ENCODE measurements at regions not wholly inside any gene's neighbourhood (a gene's known extent, or its start where the extent isn't known, plus 50 kb on each side); places are given as distances from the start of the nearest gene placed in this dataset.

DNA sequence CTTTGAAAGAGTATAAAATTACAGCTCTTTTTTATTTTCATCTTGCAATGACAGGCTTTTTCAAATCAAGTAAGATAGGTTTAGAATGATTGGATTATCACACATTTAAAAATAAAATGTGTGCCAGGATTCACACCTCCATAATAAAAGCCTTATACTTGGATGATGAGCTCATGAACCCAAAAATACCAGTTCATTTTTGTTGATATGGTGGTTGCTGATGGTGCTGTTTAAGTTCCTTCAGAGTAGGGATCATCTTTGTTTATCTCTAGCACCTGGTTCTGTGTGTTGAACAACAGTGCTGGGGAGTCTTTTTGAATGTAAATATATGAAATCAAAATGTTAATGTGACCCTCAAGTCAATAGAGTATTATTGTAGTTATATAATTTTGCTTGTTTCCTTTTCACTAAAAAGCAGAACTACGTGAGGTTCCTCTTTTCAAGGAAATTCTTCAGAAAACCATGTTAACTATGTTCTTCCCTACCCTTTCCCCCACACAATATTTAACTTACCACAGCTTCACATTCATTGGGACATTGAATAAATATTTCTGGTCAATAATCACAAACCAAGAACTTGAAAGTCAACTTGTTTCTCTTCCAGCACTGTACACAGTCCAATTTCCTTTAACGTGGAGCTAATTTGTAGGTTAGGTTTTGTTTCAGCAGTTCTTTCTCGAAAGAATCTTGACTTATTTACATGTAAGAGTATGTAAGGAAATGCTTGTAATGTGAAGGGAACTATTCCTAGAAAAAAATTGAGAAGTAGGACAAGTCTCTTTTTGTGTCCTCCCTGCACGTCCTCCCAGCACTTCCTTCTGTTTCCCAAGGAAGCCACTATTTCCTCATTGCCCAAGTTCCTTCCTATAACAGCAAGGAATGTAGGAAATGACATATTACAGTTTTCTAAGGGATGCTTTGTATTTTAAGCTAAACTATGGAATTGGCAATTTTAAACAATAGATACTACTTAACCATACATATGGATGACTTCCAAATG is 945.9 kb upstream of the CITED2 start:
- no peak for DNase-seq (ENCODE audit: low read depth)

DNA sequence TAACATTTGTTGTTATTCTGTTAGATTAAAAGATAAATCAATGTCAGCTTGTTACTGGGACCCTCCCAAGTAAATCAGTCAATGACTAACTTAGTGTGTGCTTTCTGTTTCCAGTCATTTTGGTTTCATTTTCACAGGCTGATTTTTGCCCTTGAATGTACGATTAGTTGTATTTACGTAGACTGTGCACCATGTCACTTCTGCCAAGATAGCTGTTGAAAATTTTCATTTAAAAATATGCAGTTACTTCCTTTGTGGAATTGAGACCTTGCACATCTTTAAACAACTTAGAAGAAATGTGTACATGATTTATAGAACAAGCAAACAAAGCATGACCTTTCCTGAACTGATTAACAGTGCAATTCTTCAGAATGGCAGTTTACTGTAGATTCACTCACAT is 944.8 kb upstream of the CITED2 start:
- DNase-seq (ENCODE audit: low read depth): no peak

DNA sequence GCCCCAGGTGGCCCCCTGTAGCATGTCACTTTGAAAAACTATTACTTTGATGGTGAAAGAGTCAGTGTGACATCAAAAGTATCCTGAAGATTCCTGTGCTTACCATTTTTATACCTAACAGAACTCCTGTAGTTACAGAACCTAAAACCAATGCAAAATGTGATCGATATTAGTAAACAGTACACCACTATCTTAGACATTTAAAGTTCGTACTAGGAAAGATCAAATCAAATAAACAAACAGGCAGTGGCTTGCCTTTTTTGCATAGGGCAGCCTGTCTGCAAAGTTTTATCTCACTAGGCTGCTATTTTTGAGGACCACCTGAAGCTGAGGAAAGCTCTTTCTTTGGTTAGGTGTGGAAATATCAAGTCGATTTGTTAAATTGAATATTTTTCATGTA is 944.0 kb upstream of the CITED2 start:
- no peak for DNase-seq (ENCODE audit: low read depth)

DNA sequence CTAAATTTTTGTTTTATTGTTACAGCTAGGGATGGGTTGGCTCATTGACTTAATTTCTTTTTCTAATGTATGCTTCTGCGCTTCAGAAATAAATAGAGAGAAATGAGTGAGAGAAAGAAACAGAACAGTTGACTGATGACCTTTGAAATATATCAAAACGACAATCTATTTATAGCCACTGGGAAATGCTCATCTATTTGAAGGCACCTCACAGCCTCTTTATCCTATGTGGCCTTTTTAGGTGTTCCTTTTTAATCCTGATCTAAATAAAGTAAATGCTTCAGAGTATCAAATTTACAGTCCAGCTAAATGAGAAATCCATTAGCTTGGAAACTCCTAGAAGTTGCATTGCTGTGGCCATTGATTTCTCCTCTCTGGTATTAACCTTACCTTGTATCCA is 943.5 kb upstream of the CITED2 start:
- no peak for DNase-seq (ENCODE audit: low read depth)

DNA sequence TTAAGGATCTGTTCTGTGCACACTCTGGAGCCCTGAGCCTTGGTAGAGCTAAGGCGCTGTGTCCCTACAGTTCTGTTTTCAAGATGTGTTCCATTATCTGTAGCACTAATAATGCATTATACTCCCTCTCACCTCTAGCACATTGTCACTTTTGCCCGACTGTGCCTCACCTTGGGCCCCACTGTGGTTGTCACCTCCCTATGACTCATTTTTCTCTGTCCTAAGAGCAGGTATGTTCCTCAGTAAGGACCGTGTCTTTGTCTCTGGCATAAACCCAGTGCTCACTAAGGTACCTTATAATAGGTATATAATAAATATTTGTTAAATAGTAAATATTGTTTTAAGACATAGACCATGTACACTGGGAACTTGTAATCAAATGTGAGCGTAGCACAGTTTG is 942.5 kb upstream of the CITED2 start:
- DNase-seq (ENCODE audit: low read depth): no peak

DNA sequence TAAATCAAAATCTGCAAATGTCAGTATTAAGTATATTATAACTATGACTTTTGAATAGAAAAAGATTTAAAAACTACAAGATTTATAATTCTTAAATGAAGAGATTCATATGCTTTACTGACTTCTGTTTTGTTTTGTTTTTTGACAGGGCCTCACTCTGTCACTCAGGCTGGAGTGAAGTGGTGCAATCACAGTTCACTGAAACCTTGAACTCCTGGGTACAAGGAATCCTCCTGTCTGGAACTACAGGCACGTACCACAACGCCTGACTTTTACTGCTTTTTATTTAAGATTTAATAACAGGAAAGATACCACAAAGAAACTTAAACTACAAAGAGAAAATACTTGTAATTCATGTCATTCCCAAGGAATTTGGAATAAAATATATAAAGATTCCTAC is 940.2 kb upstream of the CITED2 start:
- no peak for DNase-seq (ENCODE audit: low read depth)

DNA sequence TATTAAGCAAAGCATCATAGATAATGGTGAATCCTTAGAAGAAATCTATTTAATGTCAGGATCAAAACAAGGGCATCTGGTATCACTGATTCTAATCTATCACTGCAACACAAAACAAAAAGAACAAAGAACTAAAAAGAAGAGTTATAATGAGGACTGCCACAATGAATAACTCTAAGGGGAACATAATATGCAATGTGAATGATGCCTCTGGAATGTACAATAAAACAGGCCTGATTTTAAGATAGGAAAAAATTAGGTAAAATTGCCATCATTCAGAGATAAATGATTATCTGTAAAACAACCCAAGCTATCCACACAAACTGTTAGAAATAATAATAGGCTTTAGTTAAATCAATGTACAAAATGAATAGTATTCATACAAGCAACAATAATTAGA is 936.7 kb upstream of the CITED2 start:
- no peak for DNase-seq (ENCODE audit: low read depth)

DNA sequence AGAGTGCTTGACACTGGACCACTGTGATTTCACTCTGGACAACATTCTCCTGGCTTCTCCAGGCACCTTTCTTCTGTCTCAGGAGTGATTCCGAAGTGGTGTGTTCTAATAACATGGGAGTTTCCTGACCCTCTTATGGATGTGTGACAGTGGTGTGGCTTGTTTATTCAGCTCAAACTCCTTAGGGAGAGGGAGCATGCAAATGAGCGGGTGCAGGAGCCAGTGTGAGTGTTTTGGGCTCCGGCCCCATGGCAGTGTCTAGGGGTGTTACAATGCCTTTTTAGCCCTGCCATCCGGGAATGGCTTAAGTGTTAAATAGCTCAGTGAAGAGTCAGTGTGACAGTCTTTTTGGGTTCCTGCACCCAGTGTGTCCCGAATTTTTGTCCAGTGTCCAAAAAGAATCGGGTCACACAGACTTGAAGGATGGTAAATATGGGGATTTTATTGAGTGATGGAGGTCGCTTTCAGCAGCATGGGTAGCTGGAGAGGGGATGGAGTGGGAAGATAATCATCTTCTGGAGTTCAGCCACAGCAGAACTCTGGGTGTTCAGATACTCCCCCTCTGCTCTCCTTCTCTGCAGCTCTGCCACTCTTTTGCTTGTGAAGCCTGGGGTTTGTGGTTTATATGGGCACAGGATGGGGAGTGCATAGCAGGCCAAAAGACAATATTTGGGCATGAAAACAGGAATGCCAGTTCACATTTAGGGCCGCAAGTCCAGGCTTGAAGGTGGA is 928.9 kb upstream of the CITED2 start:
- no peak for DNase-seq (ENCODE audit: low read depth)

DNA sequence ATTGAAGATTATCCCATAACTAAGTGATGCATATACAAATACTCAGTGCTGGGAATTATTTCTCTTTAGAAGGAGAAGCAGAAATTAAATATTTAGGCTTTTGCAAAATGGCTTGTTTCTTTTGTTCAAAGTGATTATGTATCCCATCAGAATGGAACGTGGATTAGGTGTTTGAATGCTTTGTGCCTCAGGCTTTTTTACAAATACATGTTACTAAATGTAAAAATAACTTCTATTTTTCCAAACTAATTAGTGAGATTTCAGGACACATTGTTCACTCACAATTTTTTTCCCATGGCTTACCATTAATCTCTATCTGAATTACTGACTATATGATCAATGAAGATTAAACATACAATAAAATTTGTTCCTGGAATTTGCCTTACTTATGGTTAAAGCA is 925.9 kb upstream of the CITED2 start:
- no peak for DNase-seq (ENCODE audit: low read depth)

DNA sequence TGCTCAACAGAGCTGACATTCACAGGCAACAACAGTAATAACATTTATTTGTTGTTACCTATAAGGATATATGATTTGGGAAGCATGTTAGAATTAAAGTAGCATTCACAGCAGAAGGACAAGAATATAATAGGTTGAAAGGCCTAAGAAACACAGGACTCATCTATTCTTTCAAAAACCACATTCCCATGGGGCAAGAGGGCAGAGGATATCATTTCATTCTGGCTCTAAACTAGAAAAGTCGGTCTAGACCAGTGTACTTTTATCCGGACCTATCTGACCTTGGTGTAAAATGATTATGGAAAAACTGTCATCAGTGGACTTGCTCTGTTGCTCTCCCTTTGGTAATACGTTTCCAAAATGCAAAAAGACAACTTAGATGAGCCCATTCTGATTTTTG is 914.7 kb upstream of the CITED2 start:
- no peak for DNase-seq (ENCODE audit: low read depth)

DNA sequence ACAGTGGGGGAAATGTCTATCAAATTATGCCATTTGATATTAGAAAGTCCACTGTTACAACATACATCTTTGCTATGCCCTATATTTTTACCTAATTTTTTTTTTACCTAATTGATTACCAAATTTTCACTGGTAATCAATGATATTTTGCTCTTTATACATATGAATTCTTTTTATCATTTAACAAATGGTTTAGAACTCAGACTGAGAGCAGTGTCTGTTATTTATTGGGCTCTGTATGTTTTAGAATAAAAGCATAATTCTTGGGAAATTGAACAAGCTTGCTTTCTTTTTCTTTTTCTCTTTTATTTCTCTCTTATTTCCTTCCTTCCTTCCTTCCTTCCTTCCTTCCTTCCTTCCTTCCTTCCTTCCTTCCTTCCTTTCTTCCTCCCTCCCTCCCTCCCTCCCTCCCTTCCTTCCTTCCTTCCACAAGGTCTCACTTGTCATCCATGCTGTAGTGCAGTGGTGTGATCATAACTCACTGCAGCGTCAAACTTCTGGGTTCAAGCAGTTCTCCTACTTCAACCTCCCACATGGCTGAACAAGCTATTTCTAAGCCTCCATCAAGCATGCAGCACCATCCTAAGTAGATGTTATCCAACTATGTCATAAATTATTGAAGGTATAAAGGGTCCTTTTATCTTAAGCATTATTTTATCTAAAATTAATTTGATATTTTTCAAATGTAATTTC is 911.7 kb upstream of the CITED2 start:
- no peak for DNase-seq (ENCODE audit: low read depth)

DNA sequence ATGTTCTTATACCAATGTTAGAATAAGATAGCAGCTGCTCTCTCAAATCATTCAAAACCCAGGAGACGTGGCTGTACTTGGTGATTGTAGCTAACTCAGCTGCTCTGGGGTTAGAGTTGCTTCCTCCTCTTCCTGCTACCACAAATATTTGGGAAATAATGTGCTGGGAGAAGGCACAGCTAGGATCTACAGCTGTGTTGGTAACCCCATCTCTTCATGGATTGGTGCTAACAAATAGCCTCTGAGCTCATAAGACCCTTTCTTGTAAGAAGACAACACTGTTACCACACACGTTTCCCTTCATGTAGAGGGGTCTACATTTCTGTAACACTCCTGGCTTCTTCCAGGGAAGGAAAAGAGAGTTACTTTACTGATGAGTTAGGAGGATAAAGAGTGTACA is 911.0 kb upstream of the CITED2 start:
- no peak for DNase-seq (ENCODE audit: low read depth)

DNA sequence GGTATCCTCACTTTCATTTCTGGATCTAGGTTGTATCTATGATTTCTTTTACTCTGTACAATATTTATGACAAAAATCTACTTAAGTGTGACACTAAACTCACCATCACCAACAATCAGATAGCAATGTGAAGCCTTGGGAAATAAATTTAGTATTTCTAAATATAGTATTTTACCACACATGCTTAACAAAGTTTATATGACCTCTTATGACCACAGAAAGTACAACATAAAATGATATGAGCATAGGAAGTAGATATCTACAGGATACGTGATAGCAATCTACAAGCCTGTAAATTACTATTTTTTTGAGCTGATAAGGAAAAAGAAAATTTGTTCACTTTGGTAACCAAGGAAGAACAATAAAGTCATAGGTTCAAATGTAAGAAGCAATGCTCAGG is 910.4 kb upstream of the CITED2 start:
- no peak for DNase-seq (ENCODE audit: low read depth)

DNA sequence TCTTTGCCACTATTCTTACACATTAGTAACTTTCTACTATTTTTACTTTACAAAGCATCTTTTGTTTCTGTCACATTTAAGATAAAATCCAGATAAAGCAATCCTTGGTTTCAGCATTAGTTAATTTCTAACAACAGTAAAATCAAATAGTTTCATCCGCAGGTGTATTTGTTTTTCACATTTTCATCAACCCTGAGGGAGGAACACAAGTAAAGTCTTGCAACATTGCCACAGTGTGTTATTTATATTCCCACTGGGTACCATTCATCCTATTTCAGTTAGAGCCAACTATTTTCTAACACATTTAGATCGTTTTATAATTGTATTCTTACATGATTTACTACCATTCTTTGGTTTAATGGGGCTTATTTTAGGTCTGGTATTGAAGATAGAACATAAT is 908.7 kb upstream of the CITED2 start:
- no peak for DNase-seq (ENCODE audit: low read depth)

DNA sequence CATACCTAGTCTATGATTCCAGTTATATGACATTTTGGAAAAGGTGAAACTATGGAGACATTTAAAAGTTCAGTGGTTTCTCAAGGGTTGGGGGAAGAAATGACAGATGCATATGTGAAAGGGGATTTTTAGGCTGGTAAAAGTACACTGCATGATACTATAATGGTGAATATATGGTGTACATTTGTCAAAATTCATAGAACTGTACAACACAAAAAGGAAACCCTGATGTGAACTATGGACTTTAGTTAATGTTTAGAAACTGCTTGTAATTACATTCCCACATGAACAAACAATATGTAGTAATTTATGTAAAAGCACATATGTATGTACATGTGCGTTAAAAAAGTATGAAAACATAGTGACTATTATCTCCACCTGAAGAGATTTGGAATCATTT is 907.3 kb upstream of the CITED2 start:
- DNase-seq (ENCODE audit: low read depth): no peak

DNA sequence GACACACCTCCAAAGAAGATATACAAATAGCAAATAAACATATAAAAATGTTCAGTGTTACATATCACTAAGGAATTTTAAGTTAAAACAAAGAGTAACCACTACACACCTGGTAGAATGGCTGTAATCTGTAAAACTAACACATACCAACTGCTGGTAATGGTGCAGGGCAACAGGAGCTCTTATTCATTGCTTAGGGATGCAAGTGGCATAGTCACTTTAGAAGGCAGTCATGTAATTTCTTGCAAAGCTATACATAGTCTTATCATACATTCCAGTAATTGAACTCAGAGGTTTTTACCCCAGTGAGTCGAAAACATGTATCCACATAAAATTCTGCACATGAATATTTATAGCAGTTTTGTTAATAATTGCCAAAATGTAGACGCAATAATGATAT is 906.8 kb upstream of the CITED2 start:
- DNase-seq (ENCODE audit: low read depth): no peak

DNA sequence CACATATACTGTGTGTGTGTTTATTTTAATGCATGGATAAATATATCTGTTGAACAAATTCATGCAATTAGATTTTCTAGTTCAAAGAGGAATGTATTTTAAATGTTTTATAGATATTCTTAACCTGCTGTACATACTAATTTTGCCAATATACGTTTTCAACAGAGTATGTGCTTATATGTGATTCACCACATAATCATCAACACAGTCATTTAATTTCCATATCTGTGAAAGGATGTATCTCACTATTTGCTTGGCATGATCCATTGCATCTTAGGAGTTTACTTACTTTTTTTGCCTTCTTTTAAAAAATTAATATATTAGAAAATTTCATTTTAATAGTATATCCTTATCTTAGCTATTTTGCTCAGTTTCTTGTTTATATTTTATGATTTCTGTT is 902.3 kb upstream of the CITED2 start:
- no peak for DNase-seq (ENCODE audit: low read depth)

DNA sequence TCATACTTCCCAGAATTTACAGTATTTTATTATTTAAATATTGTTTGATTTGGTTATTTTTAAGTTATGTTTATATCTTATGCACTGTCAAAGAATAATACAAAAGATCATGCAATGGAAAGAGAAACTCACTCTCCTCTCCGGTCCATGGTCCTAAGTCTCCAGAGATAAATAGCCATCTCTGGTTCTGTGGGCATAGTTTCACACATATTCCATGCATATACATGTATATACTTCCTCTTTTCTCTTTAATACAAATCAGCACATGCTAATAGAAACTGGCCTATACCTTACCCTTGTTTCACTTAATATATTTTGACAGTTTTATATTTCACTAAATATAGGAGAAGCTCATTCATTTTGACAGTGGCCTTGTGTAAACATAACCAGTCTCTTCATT is 901.7 kb upstream of the CITED2 start:
- no peak for DNase-seq (ENCODE audit: low read depth)

DNA sequence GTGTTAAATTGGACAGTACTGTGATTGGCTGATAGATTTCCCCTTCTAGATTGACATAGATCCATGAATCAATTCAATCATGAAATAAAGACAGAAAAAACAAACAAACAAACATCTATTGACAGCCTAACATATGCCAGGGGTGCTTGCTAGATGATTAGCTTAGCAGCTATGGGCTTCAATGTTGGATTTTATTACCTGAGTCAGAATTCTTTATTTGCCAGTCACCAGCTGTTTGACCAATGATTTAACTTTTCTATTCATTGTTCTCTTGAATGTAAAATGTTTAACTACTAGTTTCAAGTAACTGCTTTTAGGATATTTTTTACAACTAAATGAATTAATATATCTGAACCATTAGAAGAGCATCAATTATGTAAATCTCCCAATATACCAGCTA is 901.3 kb upstream of the CITED2 start:
- DNase-seq (ENCODE audit: low read depth): no peak

DNA sequence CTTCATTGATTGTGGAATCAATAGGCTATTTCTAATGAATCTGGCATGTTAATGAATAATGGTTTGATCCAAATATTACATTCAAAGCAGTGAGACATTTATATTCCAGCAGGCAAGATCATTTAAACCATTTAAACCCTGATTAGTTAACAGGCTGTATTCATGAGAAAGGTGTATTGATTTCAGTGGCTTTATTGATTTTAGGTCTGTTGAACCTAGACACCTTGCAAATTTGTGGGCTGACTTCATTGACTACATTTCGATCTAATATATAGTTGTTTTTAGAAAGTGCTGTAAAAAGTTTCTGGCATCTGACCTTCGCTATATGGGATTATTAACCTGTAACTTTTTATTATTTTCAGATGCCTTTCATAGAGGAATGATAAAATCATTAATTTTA is 900.1 kb upstream of the CITED2 start:
- no peak for DNase-seq (ENCODE audit: low read depth)

DNA sequence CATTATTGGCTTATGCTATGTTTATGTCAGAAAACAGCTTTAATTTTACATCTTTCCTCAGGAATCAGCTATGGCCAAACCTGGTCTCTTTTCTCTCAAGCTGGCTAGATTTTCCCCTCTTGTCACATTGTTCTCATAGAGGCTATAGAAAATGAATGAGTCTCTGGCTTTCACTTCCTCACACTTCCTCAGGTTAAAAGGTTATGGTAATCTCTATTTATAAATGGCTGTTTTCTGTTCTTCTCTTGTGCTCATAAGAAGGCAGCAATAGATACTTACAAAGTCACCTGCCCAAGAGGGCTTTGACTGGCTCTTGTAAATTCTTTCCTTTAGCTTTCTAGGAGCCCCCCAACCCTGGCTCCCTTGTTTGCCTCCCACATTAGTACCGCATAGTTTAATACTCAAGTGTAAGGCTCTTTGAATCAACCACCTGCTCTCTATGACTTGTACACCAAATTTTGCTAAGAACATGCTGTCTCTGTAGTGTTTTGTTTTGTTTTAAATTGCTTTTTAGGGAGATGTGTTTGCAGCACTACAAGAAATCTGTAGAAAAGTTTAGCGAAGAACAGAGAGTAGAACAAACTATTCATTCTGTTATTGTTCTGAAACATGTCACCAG is 897.4 kb upstream of the CITED2 start:
- DNase-seq (ENCODE audit: low read depth): no peak

DNA sequence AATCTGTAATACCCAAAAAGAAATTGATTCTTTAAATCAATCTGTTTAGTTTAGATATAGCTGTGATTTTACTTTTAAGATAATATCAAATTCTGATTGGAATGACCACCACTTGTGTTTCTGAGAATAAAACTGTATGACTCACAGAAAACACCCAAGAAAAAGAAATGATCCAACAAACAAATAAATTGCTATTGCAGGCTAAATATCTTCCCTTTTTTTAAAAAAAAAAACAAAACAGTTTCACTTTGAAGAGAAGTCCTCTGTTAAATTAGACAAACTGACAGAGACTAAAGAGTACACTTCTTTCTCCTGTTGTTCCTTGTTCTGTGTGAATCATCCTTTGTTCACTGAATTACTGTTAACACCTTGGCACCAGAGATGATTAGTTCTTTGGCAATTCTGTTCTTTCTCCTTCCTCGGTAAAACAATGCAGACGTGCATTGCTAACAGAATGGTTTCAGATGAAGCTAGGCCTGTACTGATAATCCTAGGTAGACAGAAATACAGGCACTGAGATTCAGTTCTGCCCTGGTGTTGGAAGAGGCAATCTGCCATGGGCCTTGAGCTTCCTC is 895.2 kb upstream of the CITED2 start:
- no peak for DNase-seq (ENCODE audit: low read depth)
